ENCODE measurements at regions not wholly inside any gene's neighbourhood (a gene's known extent, or its start where the extent isn't known, plus 50 kb on each side); places are given as distances from the start of the nearest gene placed in this dataset.

DNA sequence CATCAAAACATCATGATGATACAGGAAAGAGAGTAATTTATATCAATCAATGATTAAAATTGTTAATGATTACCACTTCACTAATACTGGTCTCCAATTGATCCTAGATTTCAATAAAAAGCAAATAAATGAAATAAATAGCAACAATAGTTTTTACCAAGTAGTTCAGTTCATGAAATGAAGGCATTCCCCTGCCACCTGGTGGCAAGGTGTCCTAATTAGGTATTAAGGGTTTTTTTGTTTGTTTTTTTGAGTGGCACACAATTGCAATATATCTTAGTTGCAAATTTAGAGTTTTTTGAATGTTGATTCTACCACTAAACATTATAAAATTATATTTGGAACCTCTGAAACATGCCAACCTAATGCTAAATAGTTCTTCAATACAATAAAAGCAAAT lies 157.4 kb upstream of the PDE5A start:
- TF ChIP-seq, protein P1, sequence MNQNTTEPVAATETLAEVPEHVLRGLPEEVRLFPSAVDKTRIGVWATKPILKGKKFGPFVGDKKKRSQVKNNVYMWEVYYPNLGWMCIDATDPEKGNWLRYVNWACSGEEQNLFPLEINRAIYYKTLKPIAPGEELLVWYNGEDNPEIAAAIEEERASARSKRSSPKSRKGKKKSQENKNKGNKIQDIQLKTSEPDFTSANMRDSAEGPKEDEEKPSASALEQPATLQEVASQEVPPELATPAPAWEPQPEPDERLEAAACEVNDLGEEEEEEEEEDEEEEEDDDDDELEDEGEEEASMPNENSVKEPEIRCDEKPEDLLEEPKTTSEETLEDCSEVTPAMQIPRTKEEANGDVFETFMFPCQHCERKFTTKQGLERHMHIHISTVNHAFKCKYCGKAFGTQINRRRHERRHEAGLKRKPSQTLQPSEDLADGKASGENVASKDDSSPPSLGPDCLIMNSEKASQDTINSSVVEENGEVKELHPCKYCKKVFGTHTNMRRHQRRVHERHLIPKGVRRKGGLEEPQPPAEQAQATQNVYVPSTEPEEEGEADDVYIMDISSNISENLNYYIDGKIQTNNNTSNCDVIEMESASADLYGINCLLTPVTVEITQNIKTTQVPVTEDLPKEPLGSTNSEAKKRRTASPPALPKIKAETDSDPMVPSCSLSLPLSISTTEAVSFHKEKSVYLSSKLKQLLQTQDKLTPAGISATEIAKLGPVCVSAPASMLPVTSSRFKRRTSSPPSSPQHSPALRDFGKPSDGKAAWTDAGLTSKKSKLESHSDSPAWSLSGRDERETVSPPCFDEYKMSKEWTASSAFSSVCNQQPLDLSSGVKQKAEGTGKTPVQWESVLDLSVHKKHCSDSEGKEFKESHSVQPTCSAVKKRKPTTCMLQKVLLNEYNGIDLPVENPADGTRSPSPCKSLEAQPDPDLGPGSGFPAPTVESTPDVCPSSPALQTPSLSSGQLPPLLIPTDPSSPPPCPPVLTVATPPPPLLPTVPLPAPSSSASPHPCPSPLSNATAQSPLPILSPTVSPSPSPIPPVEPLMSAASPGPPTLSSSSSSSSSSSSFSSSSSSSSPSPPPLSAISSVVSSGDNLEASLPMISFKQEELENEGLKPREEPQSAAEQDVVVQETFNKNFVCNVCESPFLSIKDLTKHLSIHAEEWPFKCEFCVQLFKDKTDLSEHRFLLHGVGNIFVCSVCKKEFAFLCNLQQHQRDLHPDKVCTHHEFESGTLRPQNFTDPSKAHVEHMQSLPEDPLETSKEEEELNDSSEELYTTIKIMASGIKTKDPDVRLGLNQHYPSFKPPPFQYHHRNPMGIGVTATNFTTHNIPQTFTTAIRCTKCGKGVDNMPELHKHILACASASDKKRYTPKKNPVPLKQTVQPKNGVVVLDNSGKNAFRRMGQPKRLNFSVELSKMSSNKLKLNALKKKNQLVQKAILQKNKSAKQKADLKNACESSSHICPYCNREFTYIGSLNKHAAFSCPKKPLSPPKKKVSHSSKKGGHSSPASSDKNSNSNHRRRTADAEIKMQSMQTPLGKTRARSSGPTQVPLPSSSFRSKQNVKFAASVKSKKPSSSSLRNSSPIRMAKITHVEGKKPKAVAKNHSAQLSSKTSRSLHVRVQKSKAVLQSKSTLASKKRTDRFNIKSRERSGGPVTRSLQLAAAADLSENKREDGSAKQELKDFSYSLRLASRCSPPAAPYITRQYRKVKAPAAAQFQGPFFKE (tag by site-specific recombination; IDR thresholded peaks at IDR 0.05; ENCODE audit: borderline replicate concordance) = no peak
- TF ChIP-seq ZNF558 (tag by site-specific recombination; IDR thresholded peaks at IDR 0.05) = no peak
- no peak for TF ChIP-seq CTCF (tag by site-specific recombination; IDR thresholded peaks at IDR 0.05)
- no peak for TF ChIP-seq ZNF133 (tag by site-specific recombination; IDR thresholded peaks at IDR 0.05)
- TF ChIP-seq ZNF121 (tag by site-specific recombination; IDR thresholded peaks at IDR 0.05) = no peak

Data from HEK293 (cell line).